ENCODE measurements at regions not wholly inside any gene's neighbourhood (a gene's known extent, or its start where the extent isn't known, plus 50 kb on each side); places are given as distances from the start of the nearest gene placed in this dataset.
"Not testable (repeated sequence)": the region's sequence is repeated elsewhere in the genome, so short reads cannot be mapped to it uniquely, and the experiment has no call there.

DNA sequence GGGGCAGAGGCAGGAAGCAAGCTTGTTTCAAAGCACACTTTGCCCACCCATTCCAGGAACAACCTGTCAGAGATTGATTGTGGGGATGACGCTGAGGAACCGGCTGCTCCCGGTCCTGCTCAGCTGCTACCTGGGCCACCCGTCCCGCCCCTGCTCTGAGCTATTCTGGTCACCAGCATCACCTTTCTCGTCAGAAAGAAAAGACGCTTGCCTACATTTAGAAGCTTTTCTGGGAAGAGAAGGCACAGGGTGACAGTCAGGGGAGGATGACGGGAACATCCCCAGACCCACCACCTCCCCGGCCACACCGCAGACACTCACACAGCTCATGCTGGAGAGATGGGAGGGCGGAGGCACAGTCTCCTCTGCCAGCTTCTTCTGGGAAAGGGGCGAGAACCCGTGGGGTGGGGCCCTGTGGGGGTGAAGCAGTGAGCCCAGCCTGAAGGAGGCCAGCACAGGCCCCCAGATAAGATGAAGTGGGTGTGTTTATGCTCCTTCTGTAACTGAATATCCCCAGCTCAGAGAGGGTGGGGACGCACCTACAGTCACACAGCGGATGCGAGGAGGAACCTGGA is 81.8 kb downstream of the CPZ start:
- no peak for DNase-seq

DNA sequence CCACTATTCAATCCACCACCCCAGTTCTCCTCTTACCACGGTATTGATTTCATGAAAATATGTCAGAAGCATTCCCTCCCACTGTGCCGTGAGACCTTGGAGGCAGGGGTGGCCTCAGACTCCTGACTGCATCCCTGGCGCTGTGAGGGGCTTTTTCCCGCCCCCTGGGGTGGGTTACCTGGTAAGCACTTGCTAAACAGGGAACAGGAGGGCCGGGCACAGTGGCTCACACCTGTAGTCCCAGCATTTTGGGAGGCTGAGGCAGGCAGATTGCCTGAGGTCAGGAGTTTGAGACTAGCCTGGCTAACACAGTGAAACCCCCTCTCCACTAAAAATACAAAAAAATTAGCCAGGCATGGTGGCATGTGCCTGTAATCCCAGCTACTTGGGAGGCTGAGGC is 80.5 kb downstream of the CPZ start:
- DNase-seq = not testable (repeated sequence)

DNA sequence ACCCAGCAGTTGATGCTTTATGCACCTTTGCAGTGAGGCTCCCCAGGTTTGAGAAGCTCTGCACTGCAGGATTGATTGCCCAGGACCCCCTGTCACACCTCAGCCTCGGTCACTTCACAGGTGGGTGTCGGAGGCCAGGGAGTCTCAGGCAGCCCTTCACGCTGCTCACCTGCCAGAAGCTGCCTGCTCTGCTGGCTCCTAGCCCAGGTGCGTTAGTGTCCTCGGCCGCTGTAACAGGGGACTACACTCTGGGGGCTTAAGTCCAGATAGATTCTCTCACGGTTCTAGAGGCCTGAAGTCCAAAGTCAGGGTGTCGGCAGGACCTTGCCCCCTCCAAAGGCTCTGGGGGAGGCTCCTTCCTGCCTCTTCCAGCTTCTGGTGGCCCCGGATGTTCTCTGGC is 79.9 kb downstream of the CPZ start:
- no peak for DNase-seq

DNA sequence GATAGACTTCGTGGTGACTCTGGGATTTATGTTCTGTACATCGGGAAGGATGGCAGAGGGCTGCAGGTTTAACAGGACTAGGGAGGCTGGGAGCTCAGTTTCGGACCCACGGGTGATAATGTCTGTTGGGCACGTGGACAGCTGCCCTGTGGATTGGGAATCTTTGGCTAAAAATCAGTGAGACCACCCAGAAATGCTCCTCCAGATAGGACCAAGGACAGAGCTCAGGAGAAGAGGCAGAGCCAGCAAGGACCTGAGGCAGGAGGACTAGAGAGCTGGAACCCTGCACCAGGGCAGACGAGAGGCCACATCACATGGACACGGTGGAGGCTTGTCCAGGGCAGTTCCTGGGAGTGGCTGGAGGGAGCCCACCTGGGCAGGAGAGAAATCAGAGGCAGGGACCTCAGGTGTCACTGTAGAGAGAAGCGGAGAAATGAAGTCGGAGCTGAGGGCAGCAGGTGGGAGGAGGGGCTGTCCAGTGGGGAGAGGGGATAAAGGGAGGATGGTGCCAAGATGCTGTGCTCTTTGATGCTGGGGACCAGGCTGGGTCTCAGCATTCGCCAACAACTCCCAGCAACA is 79.2 kb downstream of the CPZ start:
- no peak for DNase-seq

All from fibroblast of skin of back (primary cell).